Neural progenitor cell (in vitro differentiated cells): ENCODE measurements at regions not wholly inside any gene's neighbourhood (a gene's known extent, or its start where the extent isn't known, plus 50 kb on each side); places are given as distances from the start of the nearest gene placed in this dataset.

Experiments used
- DNase-seq: peaks from one replicate; pipeline ENCODE4 v3.0.0-alpha.2; 2016; ENCODE audit warnings: low spot score
- H2AFZ ChIP-seq: fragments of 200-600 bp; sonication (generic); replicated peaks from 2 replicates; pipeline ENCODE4 v1.6.1; 2016; ENCODE audit warnings: antibody characterized with exemption
- H3F3A ChIP-seq: fragments of 200-600 bp; sonication (generic); 2 replicates; pipeline ENCODE4 v1.6.1; 2016; ENCODE audit warnings: antibody characterized with exemption, low read depth
- H3K27ac ChIP-seq: fragments of 200-600 bp; sonication (generic); 2 replicates; pipeline ENCODE4 v1.5.1; 2016; ENCODE audit warnings: mild to moderate bottlenecking
- H3K27me3 ChIP-seq: fragments of 200-600 bp; sonication (generic); 2 replicates; pipeline ENCODE4 v1.6.1; 2016; ENCODE audit warnings: mild to moderate bottlenecking, moderate library complexity
- H3K36me3 ChIP-seq: fragments of 200-600 bp; sonication (generic); 2 replicates; pipeline ENCODE4 v1.5.1; 2016
- H3K4me1 ChIP-seq: fragments of 200-600 bp; sonication (generic); 2 replicates; pipeline ENCODE4 v1.6.1; 2016; ENCODE audit warnings: mixed run types
- H3K4me2 ChIP-seq: fragments of 200-600 bp; sonication (generic); 2 replicates; pipeline ENCODE4 v1.6.1; 2016
- H3K4me3 ChIP-seq: fragments of 200-600 bp; sonication (generic); 2 replicates; pipeline ENCODE4 v1.5.1; 2016
- H3K79me2 ChIP-seq: fragments of 200-600 bp; sonication (generic); 2 replicates; pipeline ENCODE4 v1.6.1; 2016; ENCODE audit warnings: low read depth
- H3K9ac ChIP-seq: fragments of 200-600 bp; sonication (generic); 2 replicates; pipeline ENCODE4 v1.6.1; 2016
- H3K9me3 ChIP-seq: fragments of 200-600 bp; sonication (generic); 2 replicates; pipeline ENCODE4 v1.5.1; 2016; ENCODE audit warnings: low read depth
- H4K20me1 ChIP-seq: fragments of 200-600 bp; sonication (generic); 2 replicates; pipeline ENCODE4 v1.6.1; 2016; ENCODE audit warnings: low read depth
- H3K27ac Mint-ChIP-seq: 3 replicates; pipeline ENCODE4 v1.8.0; 2021; ENCODE audit warnings: mixed read lengths
- H3K27me3 Mint-ChIP-seq: 2 replicates; pipeline ENCODE4 v1.8.0; 2022; ENCODE audit warnings: low read depth, mild to moderate bottlenecking, inconsistent platforms, moderate library complexity, mixed read lengths; ENCODE audit not compliant: insufficient read depth
- H3K36me3 Mint-ChIP-seq: 3 replicates; pipeline ENCODE4 v1.8.0; 2021; ENCODE audit warnings: mixed read lengths
- H3K4me1 Mint-ChIP-seq: 3 replicates; pipeline ENCODE4 v1.8.0; 2021; ENCODE audit warnings: mixed read lengths
- H3K4me3 Mint-ChIP-seq: 3 replicates; pipeline ENCODE4 v1.8.0; 2021; ENCODE audit warnings: mild to moderate bottlenecking, moderate library complexity, mixed read lengths
- H3K9me3 Mint-ChIP-seq: 3 replicates; pipeline ENCODE4 v1.8.0; 2020; ENCODE audit warnings: mixed read lengths
- EZH2 ChIP-seq: fragments of 200-600 bp; sonication (generic); IDR thresholded peaks from 2 replicates; pipeline ENCODE4 v1.6.1; 2017; ENCODE audit warnings: antibody characterized with exemption, mild to moderate bottlenecking, moderate library complexity
- EZH2phosphoT487 ChIP-seq: fragments of 200-600 bp; sonication (generic); IDR thresholded peaks from 2 replicates; pipeline ENCODE4 v1.6.1; 2017; ENCODE audit warnings: antibody characterized with exemption
- TF ChIP-seq, protein P1 (sequence below): fragments of 200-600 bp; sonication (generic); IDR thresholded peaks from 2 replicates; pipeline ENCODE4 v1.5.1; 2017; ENCODE audit warnings: antibody characterized with exemption, mild to moderate bottlenecking

GRCh38 chr11:32526760-32527159 lies 56.9 kb upstream of the EIF3M start:
- Histone ChIP-seq H3K36me3 (no peaks in the 10 kb centered on the region), H3K9me3 (no peaks in the 10 kb centered on the region), H3K79me2 (no peaks in the 10 kb centered on the region), H3K4me1 (no peaks in the 10 kb centered on the region), H3K9ac (no peak overlapping the region), H2AFZ (no peak overlapping the region), H3K4me3 (no peak overlapping the region), H3K27ac (no peak overlapping the region), H3K27me3 (no peaks in the 10 kb centered on the region), H4K20me1 (no peaks in the 10 kb centered on the region), H3F3A (no peaks in the 10 kb centered on the region), H3K4me2 (no peak overlapping the region)
- Mint-ChIP-seq H3K9me3 (peaks cover 7% of the 10 kb centered on the region), H3K36me3 (no peaks in the 10 kb centered on the region), H3K27me3 (no peaks in the 10 kb centered on the region), H3K4me3 (no peak overlapping the region), H3K4me1 (peaks cover 18% of the 10 kb centered on the region), H3K27ac (peak overlapping the region; percentile 88)
- no peak for DNase-seq
- TF ChIP-seq EZH2phosphoT487, result no peak
- TF ChIP-seq, protein P1, sequence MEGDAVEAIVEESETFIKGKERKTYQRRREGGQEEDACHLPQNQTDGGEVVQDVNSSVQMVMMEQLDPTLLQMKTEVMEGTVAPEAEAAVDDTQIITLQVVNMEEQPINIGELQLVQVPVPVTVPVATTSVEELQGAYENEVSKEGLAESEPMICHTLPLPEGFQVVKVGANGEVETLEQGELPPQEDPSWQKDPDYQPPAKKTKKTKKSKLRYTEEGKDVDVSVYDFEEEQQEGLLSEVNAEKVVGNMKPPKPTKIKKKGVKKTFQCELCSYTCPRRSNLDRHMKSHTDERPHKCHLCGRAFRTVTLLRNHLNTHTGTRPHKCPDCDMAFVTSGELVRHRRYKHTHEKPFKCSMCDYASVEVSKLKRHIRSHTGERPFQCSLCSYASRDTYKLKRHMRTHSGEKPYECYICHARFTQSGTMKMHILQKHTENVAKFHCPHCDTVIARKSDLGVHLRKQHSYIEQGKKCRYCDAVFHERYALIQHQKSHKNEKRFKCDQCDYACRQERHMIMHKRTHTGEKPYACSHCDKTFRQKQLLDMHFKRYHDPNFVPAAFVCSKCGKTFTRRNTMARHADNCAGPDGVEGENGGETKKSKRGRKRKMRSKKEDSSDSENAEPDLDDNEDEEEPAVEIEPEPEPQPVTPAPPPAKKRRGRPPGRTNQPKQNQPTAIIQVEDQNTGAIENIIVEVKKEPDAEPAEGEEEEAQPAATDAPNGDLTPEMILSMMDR, result no peak
- TF ChIP-seq EZH2, result no peak

DNA sequence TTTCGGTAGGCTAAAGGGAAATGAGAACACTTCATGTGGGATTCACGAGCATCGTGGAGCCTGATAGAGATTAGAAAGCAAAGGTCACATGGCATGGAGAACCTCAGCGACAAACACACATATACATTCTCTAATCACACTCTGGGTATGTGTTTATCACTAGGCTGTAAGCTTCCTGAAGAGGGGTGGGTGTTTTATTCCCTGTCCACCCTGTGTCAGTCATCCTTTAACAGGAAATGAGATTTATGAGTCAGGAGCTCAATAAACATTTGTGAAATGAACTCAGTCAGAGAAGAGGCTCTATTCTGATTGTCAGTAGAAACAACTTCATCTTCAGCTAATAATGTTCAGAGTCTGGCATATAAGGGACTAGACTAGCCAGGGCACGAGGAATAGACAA lies 71.7 kb upstream of the EIF3M start:
- no peaks in the 10 kb centered on the region for H3K36me3 ChIP-seq
- H3K9ac ChIP-seq, result no peak overlapping the region
- H3K4me3 ChIP-seq, result no peak overlapping the region
- no peak overlapping the region for H3K27ac ChIP-seq
- no peaks in the 10 kb centered on the region for H3K9me3 Mint-ChIP-seq
- H3K27me3 ChIP-seq, result no peaks in the 10 kb centered on the region
- H3K4me1 ChIP-seq, result no peaks in the 10 kb centered on the region
- TF ChIP-seq, protein P1, result no peak
- TF ChIP-seq EZH2phosphoT487 (no peak), EZH2 (no peak)
- no peak overlapping the region for H2AFZ ChIP-seq
- DNase-seq, result no peak
- no peaks in the 10 kb centered on the region for H3K4me1 Mint-ChIP-seq
- no peaks in the 10 kb centered on the region for H3K9me3 ChIP-seq
- H4K20me1 ChIP-seq, result no peaks in the 10 kb centered on the region
- H3F3A ChIP-seq, result no peaks in the 10 kb centered on the region
- H3K36me3 Mint-ChIP-seq, result no peaks in the 10 kb centered on the region
- H3K27me3 Mint-ChIP-seq, result peaks cover 2% of the 10 kb centered on the region
- H3K4me3 Mint-ChIP-seq, result no peak overlapping the region
- no peak overlapping the region for H3K27ac Mint-ChIP-seq
- H3K79me2 ChIP-seq, result no peaks in the 10 kb centered on the region
- no peak overlapping the region for H3K4me2 ChIP-seq

DNA sequence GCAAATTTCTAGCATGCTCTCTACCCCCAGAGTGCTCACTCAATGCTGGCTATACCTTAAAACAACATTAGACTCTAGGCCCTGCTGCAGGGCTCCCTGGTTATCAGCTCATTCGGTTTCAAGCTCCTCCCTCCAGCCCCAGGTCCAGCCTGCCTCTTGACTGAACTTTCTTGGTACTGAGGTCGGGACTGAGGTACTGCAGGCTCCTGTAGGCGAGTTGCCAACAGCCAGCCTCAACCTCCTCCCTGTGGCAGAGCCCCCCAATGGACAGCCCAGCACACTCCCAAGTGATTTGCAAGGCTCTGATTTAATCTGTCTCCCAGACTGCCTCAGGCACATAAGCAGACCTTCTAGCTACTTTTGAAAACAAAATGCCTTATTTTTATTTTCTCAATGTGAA lies 73.6 kb upstream of the EIF3M start:
- H3K36me3 Mint-ChIP-seq, result no peaks in the 10 kb centered on the region
- Histone ChIP-seq H3K9me3 (no peaks in the 10 kb centered on the region), H3K4me1 (no peaks in the 10 kb centered on the region), H4K20me1 (no peaks in the 10 kb centered on the region), H3K9ac (no peak overlapping the region), H3K4me2 (no peak overlapping the region), H3K4me3 (no peak overlapping the region), H3K27me3 (no peaks in the 10 kb centered on the region), H3K79me2 (no peaks in the 10 kb centered on the region), H3K36me3 (no peaks in the 10 kb centered on the region), H3F3A (no peaks in the 10 kb centered on the region), H3K27ac (no peak overlapping the region), H2AFZ (no peak overlapping the region)
- H3K27me3 Mint-ChIP-seq, result peaks cover 2% of the 10 kb centered on the region
- H3K4me1 Mint-ChIP-seq, result no peaks in the 10 kb centered on the region
- H3K27ac Mint-ChIP-seq, result no peak overlapping the region
- no peaks in the 10 kb centered on the region for H3K9me3 Mint-ChIP-seq
- H3K4me3 Mint-ChIP-seq, result no peak overlapping the region
- TF ChIP-seq, protein P1, result no peak
- no peak for TF ChIP-seq EZH2phosphoT487
- no peak for TF ChIP-seq EZH2
- no peak for DNase-seq

- H3K4me1 Mint-ChIP-seq, result no peaks in the 10 kb centered on the region
- Histone ChIP-seq H2AFZ (no peak overlapping the region), H3F3A (no peaks in the 10 kb centered on the region), H3K79me2 (no peaks in the 10 kb centered on the region), H3K4me2 (no peak overlapping the region), H3K27ac (no peak overlapping the region), H3K9me3 (no peaks in the 10 kb centered on the region), H3K27me3 (no peaks in the 10 kb centered on the region), H3K9ac (no peak overlapping the region), H3K36me3 (no peaks in the 10 kb centered on the region), H3K4me1 (no peaks in the 10 kb centered on the region), H4K20me1 (no peaks in the 10 kb centered on the region), H3K4me3 (no peak overlapping the region)
- TF ChIP-seq EZH2 (no peak), EZH2phosphoT487 (no peak)
- TF ChIP-seq, protein P1, result no peak
- H3K27ac Mint-ChIP-seq, result no peak overlapping the region
- DNase-seq, result no peak
- H3K36me3 Mint-ChIP-seq, result no peaks in the 10 kb centered on the region
- no peak overlapping the region for H3K4me3 Mint-ChIP-seq
- no peaks in the 10 kb centered on the region for H3K9me3 Mint-ChIP-seq
- peaks cover under 1% of the 10 kb centered on the region for H3K27me3 Mint-ChIP-seq
Measured at GRCh38 chr11:32508780-32509179, 73.4 kb upstream of the WT1 start.
